Esophagus squamous epithelium (tissue), 4 donors: ENCODE measurements at regions not wholly inside any gene's neighbourhood (a gene's known extent, or its start where the extent isn't known, plus 50 kb on each side); places are given as distances from the start of the nearest gene placed in this dataset.

Experiments used
- POLR2A ChIP-seq, 4 donors: fragments of 450-650 bp; IDR thresholded peaks; one replicate each; pipeline ENCODE4 v1.6.1; 2017; ENCODE audit warnings: antibody characterized with exemption in 4 of 4, mild to moderate bottlenecking in 4 of 4, moderate library complexity in 3 of 4
- TF ChIP-seq, protein P1 (sequence below), 6 experiments: fragments of 450-650 bp in 4 of 6; fragments of 200-600 bp in 2 of 6; sonication (generic) in 2 of 6; IDR thresholded peaks; one replicate each; pipeline ENCODE4 v1.5.1; 2016 to 2019; ENCODE audit warnings: antibody characterized with exemption in 6 of 6, mild to moderate bottlenecking in 4 of 6, moderate library complexity in 4 of 6

GRCh38 chr5:125175348-125176004, 429.0 kb upstream of the ZNF608 start:
- no peak for TF ChIP-seq POLR2A (IDR thresholded peaks at IDR 0.05)
- TF ChIP-seq, protein P1, sequence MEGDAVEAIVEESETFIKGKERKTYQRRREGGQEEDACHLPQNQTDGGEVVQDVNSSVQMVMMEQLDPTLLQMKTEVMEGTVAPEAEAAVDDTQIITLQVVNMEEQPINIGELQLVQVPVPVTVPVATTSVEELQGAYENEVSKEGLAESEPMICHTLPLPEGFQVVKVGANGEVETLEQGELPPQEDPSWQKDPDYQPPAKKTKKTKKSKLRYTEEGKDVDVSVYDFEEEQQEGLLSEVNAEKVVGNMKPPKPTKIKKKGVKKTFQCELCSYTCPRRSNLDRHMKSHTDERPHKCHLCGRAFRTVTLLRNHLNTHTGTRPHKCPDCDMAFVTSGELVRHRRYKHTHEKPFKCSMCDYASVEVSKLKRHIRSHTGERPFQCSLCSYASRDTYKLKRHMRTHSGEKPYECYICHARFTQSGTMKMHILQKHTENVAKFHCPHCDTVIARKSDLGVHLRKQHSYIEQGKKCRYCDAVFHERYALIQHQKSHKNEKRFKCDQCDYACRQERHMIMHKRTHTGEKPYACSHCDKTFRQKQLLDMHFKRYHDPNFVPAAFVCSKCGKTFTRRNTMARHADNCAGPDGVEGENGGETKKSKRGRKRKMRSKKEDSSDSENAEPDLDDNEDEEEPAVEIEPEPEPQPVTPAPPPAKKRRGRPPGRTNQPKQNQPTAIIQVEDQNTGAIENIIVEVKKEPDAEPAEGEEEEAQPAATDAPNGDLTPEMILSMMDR (IDR thresholded peaks at IDR 0.05) = no peak
